A549 (cell line): ENCODE measurements at regions not wholly inside any gene's neighbourhood (a gene's known extent, or its start where the extent isn't known, plus 50 kb on each side); places are given as distances from the start of the nearest gene placed in this dataset.

Experiments
- CHD2 ChIP-seq: fragments of 150-350 bp; IDR thresholded peaks from 2 replicates; pipeline ENCODE4 v1.6.1; 2014; ENCODE audit warnings: low read length; ENCODE audit not compliant: partially characterized antibody
- CTCF ChIP-seq: fragments of >200 bp; sonication (Bioruptor Twin); formaldehyde crosslinking; IDR thresholded peaks from 3 replicates; pipeline ENCODE4 v1.5.1; 2016
- EHMT2 ChIP-seq: fragments of 200-600 bp; sonication (generic); IDR thresholded peaks from 2 replicates; pipeline ENCODE4 v1.6.1; 2016; ENCODE audit warnings: antibody characterized with exemption, low read depth, mild to moderate bottlenecking, moderate library complexity
- ESRRA ChIP-seq: fragments of 150-350 bp; IDR thresholded peaks from 2 replicates; pipeline ENCODE4 v1.6.1; 2014; ENCODE audit warnings: mild to moderate bottlenecking, low read length, borderline replicate concordance
- HEYL ChIP-seq: fragments of 250-450 bp; sonication (Bioruptor Pico); IDR thresholded peaks from 2 replicates; pipeline ENCODE4 v1.8.0; 2021; ENCODE audit warnings: mild to moderate bottlenecking, moderate library complexity
- REST ChIP-seq: fragments of 200-600 bp; sonication (generic); IDR thresholded peaks from 2 replicates; pipeline ENCODE4 v1.6.1; 2016; ENCODE audit warnings: antibody characterized with exemption, mild to moderate bottlenecking, moderate library complexity

- TF ChIP-seq HEYL (CRISPR knock-in tag): no peak
- TF ChIP-seq CHD2: no peak
- TF ChIP-seq EHMT2: no peak
- TF ChIP-seq REST: no peak
- no peak for TF ChIP-seq ESRRA
- no peak for TF ChIP-seq CTCF
These were observed 636.6 kb downstream of the FAT4 start for GRCh38 chr4:125951261-125951887.
